Activated CD8-positive, alpha-beta memory T cell treated with anti-CD3 and anti-CD28 coated beads, Interleukin-2, amount 10 ng/mL, durations not matched to agents 7 days and 5 days (primary cell): ENCODE measurements at regions not wholly inside any gene's neighbourhood (a gene's known extent, or its start where the extent isn't known, plus 50 kb on each side); places are given as distances from the start of the nearest gene placed in this dataset.

Experiments used
- ATAC-seq: fragments of 150-1000 bp; cut with Tn5 transposase; one replicate; pipeline ENCODE4 v1.10.0; 2021; ENCODE audit warnings: moderate library complexity
- CTCF ChIA-PET: fragments of 350-600 bp; sonication (Branson Sonifier 250); formaldehyde crosslinking; loops from one replicate; lab custom pipeline; 2021; ENCODE audit warnings: antibody characterized with exemption; lab: Charles Lee
- DNase-seq: peaks from one replicate; pipeline ENCODE4 v3.0.0-alpha.2; 2020
- H3K27ac Mint-ChIP-seq: one replicate; pipeline ENCODE4 v1.8.0; 2021; ENCODE audit warnings: mild to moderate bottlenecking, mixed read lengths
- H3K27me3 Mint-ChIP-seq: one replicate; pipeline ENCODE4 v1.8.0; 2021; ENCODE audit warnings: mixed read lengths
- H3K36me3 Mint-ChIP-seq: one replicate; pipeline ENCODE4 v1.8.0; 2021; ENCODE audit warnings: mild to moderate bottlenecking, mixed read lengths
- H3K4me1 Mint-ChIP-seq: one replicate; pipeline ENCODE4 v1.8.0; 2021; ENCODE audit warnings: mixed read lengths
- H3K4me3 Mint-ChIP-seq: one replicate; pipeline ENCODE4 v1.8.0; 2021; ENCODE audit warnings: mild to moderate bottlenecking, moderate library complexity, mixed read lengths
- H3K9me3 Mint-ChIP-seq: one replicate; pipeline ENCODE4 v1.8.0; 2022; ENCODE audit warnings: low read depth, mixed read lengths

- DNase-seq, result no peak
- Mint-ChIP-seq H3K4me1 (peaks cover 9% of the 10 kb centered on the region), H3K27ac (no peak overlapping the region), H3K36me3 (no peaks in the 10 kb centered on the region), H3K9me3 (no peaks in the 10 kb centered on the region), H3K27me3 (no peaks in the 10 kb centered on the region), H3K4me3 (no peak overlapping the region)
- CTCF ChIA-PET, result interaction anchor here (0.6 to 1.0 kb wide), 2 partner anchors 36 to 104 kb away, joined by 3 read pairs; no protein-coding TSS in a partner anchor
- no peak for ATAC-seq
Observed at GRCh38 chr6:139473731-139474130, 99.3 kb upstream of the CITED2 start.

- Mint-ChIP-seq H3K4me3 (no peak overlapping the region), H3K27me3 (no peaks in the 10 kb centered on the region), H3K9me3 (no peaks in the 10 kb centered on the region), H3K36me3 (no peaks in the 10 kb centered on the region), H3K27ac (no peak overlapping the region), H3K4me1 (peaks cover 9% of the 10 kb centered on the region)
- no peak for DNase-seq
- CTCF ChIA-PET, result interaction anchor here (0.6 to 1.0 kb wide), 2 partner anchors 36 to 104 kb away, joined by 3 read pairs; no protein-coding TSS in a partner anchor
- ATAC-seq, result no peak
Observed at GRCh38 chr6:139473231-139473701, 98.8 kb upstream of the CITED2 start.

GRCh38 chr6:139472351-139473015 is 98.0 kb upstream of the CITED2 start:
- no peak for ATAC-seq
- CTCF ChIA-PET, result no interaction called here
- Mint-ChIP-seq H3K27ac (no peak overlapping the region), H3K36me3 (no peaks in the 10 kb centered on the region), H3K9me3 (no peaks in the 10 kb centered on the region), H3K4me3 (no peak overlapping the region), H3K27me3 (no peaks in the 10 kb centered on the region), H3K4me1 (peaks cover 9% of the 10 kb centered on the region)
- DNase-seq, result no peak

- Mint-ChIP-seq H3K27ac (no peak overlapping the region), H3K27me3 (no peaks in the 10 kb centered on the region), H3K4me1 (peaks cover 9% of the 10 kb centered on the region), H3K4me3 (no peak overlapping the region), H3K9me3 (no peaks in the 10 kb centered on the region), H3K36me3 (no peaks in the 10 kb centered on the region)
- DNase-seq, result no peak
- ATAC-seq, result no peak
- CTCF ChIA-PET, result no interaction called here
Observed at GRCh38 chr6:139470997-139471396, 96.5 kb upstream of the CITED2 start.

- no peak for ATAC-seq
- Mint-ChIP-seq H3K27me3 (no peaks in the 10 kb centered on the region), H3K27ac (no peak overlapping the region), H3K36me3 (no peaks in the 10 kb centered on the region), H3K4me1 (peaks cover 2% of the 10 kb centered on the region), H3K9me3 (peaks cover 2% of the 10 kb centered on the region), H3K4me3 (no peak overlapping the region)
- CTCF ChIA-PET, result no interaction called here
- no peak for DNase-seq
Observed at GRCh38 chr6:139468178-139468819, 93.9 kb upstream of the CITED2 start.

- CTCF ChIA-PET, result interaction anchor here (0.9 kb wide), 1 partner anchor 15 kb away, joined by 3 read pairs; no protein-coding TSS in a partner anchor
- H3K9me3 Mint-ChIP-seq, result no peaks in the 10 kb centered on the region
- peaks cover under 1% of the 10 kb centered on the region for H3K36me3 Mint-ChIP-seq
- H3K4me1 Mint-ChIP-seq, result no peaks in the 10 kb centered on the region
- H3K4me3 Mint-ChIP-seq, result no peak overlapping the region
- H3K27me3 Mint-ChIP-seq, result no peaks in the 10 kb centered on the region
- DNase-seq (no peak), ATAC-seq (no peak)
- H3K27ac Mint-ChIP-seq, result no peak overlapping the region
Observed at GRCh38 chr6:139457476-139457875, 83.0 kb upstream of the CITED2 start.

GRCh38 chr6:139452148-139452876 is 77.9 kb upstream of the CITED2 start:
- DNase-seq (no peak), ATAC-seq (no peak)
- Mint-ChIP-seq H3K9me3 (no peaks in the 10 kb centered on the region), H3K27ac (no peak overlapping the region), H3K27me3 (no peaks in the 10 kb centered on the region), H3K36me3 (peaks cover 6% of the 10 kb centered on the region), H3K4me1 (peaks cover 17% of the 10 kb centered on the region), H3K4me3 (no peak overlapping the region)
- CTCF ChIA-PET, result interaction anchor here (0.7 kb wide), 1 partner anchor 37 kb away, joined by 3 read pairs; no protein-coding TSS in a partner anchor

- H3K4me3 Mint-ChIP-seq, result no peak overlapping the region
- H3K27me3 Mint-ChIP-seq, result no peaks in the 10 kb centered on the region
- CTCF ChIA-PET, result interaction anchor here (0.9 kb wide), 1 partner anchor 46 kb away, joined by 3 read pairs; no protein-coding TSS in a partner anchor
- ATAC-seq, result no peak
- H3K9me3 Mint-ChIP-seq, result peaks cover 2% of the 10 kb centered on the region
- no peak for DNase-seq
- peaks cover 32% of the 10 kb centered on the region for H3K4me1 Mint-ChIP-seq
- H3K27ac Mint-ChIP-seq, result no peak overlapping the region
- H3K36me3 Mint-ChIP-seq, result peaks cover 18% of the 10 kb centered on the region
Observed at GRCh38 chr6:139449611-139450000, 75.2 kb upstream of the CITED2 start.

GRCh38 chr6:139448998-139449610 is 74.7 kb upstream of the CITED2 start:
- peaks cover 18% of the 10 kb centered on the region for H3K36me3 Mint-ChIP-seq
- H3K27ac Mint-ChIP-seq, result no peak overlapping the region
- CTCF ChIA-PET, result no interaction called here
- H3K4me1 Mint-ChIP-seq, result peaks cover 32% of the 10 kb centered on the region
- H3K9me3 Mint-ChIP-seq, result peaks cover 2% of the 10 kb centered on the region
- H3K4me3 Mint-ChIP-seq, result no peak overlapping the region
- no peak for DNase-seq
- no peaks in the 10 kb centered on the region for H3K27me3 Mint-ChIP-seq
- no peak for ATAC-seq

- CTCF ChIA-PET, result no interaction called here
- Mint-ChIP-seq H3K27ac (peak overlapping the region; percentile 47), H3K4me1 (peaks cover 41% of the 10 kb centered on the region), H3K9me3 (peaks cover 2% of the 10 kb centered on the region), H3K27me3 (no peaks in the 10 kb centered on the region), H3K36me3 (peaks cover 18% of the 10 kb centered on the region), H3K4me3 (no peak overlapping the region)
- ATAC-seq (peak; percentile 12), DNase-seq (no peak)
Observed at GRCh38 chr6:139448051-139448649, 73.7 kb upstream of the CITED2 start.

- CTCF ChIA-PET, result no interaction called here
- no peak for ATAC-seq
- H3K27me3 Mint-ChIP-seq, result no peaks in the 10 kb centered on the region
Observed at GRCh38 chr6:139447656-139447975, 73.2 kb upstream of the CITED2 start.

GRCh38 chr6:139446768-139447655 is 72.6 kb upstream of the CITED2 start:
- H3K9me3 Mint-ChIP-seq, result peaks cover 2% of the 10 kb centered on the region
- ATAC-seq, result no peak
- CTCF ChIA-PET, result no interaction called here
- H3K36me3 Mint-ChIP-seq, result peaks cover 16% of the 10 kb centered on the region
- no peak overlapping the region for H3K4me3 Mint-ChIP-seq
- peaks cover 51% of the 10 kb centered on the region for H3K4me1 Mint-ChIP-seq
- no peaks in the 10 kb centered on the region for H3K27me3 Mint-ChIP-seq
- H3K27ac Mint-ChIP-seq, result no peak overlapping the region
- no peak for DNase-seq

More at GRCh38 chr6:139447656-139447975, 73.2 kb upstream of the CITED2 start:
- H3K4me1 Mint-ChIP-seq, result peaks cover 44% of the 10 kb centered on the region
- H3K36me3 Mint-ChIP-seq, result peaks cover 18% of the 10 kb centered on the region
- peak overlapping the region; percentile 47 for H3K27ac Mint-ChIP-seq
- H3K4me3 Mint-ChIP-seq, result no peak overlapping the region
- no peak for DNase-seq
- peaks cover 2% of the 10 kb centered on the region for H3K9me3 Mint-ChIP-seq
